IMR-90 (cell line): ENCODE measurements at regions not wholly inside any gene's neighbourhood (a gene's known extent, or its start where the extent isn't known, plus 50 kb on each side); places are given as distances from the start of the nearest gene placed in this dataset.

Experiments used
- ATAC-seq: fragments of 200-7000 bp; cut with Tn5 transposase; 2 replicates; pipeline ENCODE4 v1.9.1; 2020; ENCODE audit warnings: low read depth, mild to moderate bottlenecking, moderate library complexity
- BruUV-seq: library from RNA; stranded (reverse); fragments of 400-500 nt; replicated peaks from 2 replicates; lab custom pipeline; 2021; lab: Mats Ljungman, UMichigan
- CTCF ChIA-PET: fragments of 300-600 bp; formaldehyde crosslinking; extraction: SDS; loops from one replicate; lab custom pipeline; 2021; ENCODE audit warnings: antibody characterized with exemption; lab: Yijun Ruan, JAX
- POLR2A ChIA-PET: fragments of 300-600 bp; sonication (Branson Sonifier 250); formaldehyde crosslinking; loops from one replicate; lab custom pipeline; 2022; ENCODE audit warnings: antibody characterized with exemption; ENCODE audit not compliant: unreplicated experiment; lab: Charles Lee
- DNase-seq: peaks from one replicate; pipeline ENCODE4 v3.0.0; 2013
- H2AFZ ChIP-seq: replicated peaks from 2 replicates; pipeline ENCODE3; 2013; ENCODE audit warnings: low read length, mild to moderate bottlenecking; ENCODE audit not compliant: poor library complexity
- H2AK5ac ChIP-seq: 2 replicates; pipeline ENCODE4 v1.6.1; 2013; ENCODE audit warnings: low read depth, low read length, inconsistent platforms
- H2AK9ac ChIP-seq: replicated peaks from 2 replicates; pipeline ENCODE3; 2013; ENCODE audit warnings: mild to moderate bottlenecking, low read depth, low read length, moderate library complexity; ENCODE audit not compliant: poor library complexity
- H2BK120ac ChIP-seq: 2 replicates; pipeline ENCODE4 v1.6.1; 2013; ENCODE audit warnings: low read depth, low read length, inconsistent platforms
- H2BK15ac ChIP-seq: 3 replicates; pipeline ENCODE4 v1.6.1; 2013; ENCODE audit warnings: low read depth, low read length, inconsistent platforms
- H2BK20ac ChIP-seq: 2 replicates; pipeline ENCODE4 v1.6.1; 2013; ENCODE audit warnings: low read depth, mild to moderate bottlenecking, inconsistent platforms, low read length, moderate library complexity
- H2BK5ac ChIP-seq: 2 replicates; pipeline ENCODE4 v1.6.1; 2013; ENCODE audit warnings: mild to moderate bottlenecking, low read depth, low read length, inconsistent platforms; ENCODE audit not compliant: poor library complexity, severe bottlenecking
- H3K14ac ChIP-seq: replicated peaks from 2 replicates; pipeline ENCODE4 v1.6.1; 2013; ENCODE audit warnings: low read depth, low read length, inconsistent platforms
- H3K18ac ChIP-seq: 2 replicates; pipeline ENCODE4 v1.6.1; 2013; ENCODE audit warnings: low read depth, low read length, control low read depth
- H3K23ac ChIP-seq: 2 replicates; pipeline ENCODE4 v1.6.1; 2013; ENCODE audit warnings: low read depth, low read length, inconsistent platforms
- H3K27ac ChIP-seq: 2 replicates; pipeline ENCODE4 v1.5.1; 2013; ENCODE audit warnings: mild to moderate bottlenecking, control low read depth, low read length; ENCODE audit not compliant: insufficient read depth
- H3K27me3 ChIP-seq: 2 replicates; pipeline ENCODE4 v1.6.1; 2013; ENCODE audit warnings: low read length; ENCODE audit not compliant: control insufficient read depth, insufficient read depth
- H3K36me3 ChIP-seq: 2 replicates; pipeline ENCODE4 v1.6.1; 2013; ENCODE audit warnings: low read length, mixed read lengths; ENCODE audit not compliant: control insufficient read depth, insufficient read depth
- H3K4ac ChIP-seq: 2 replicates; pipeline ENCODE4 v1.6.1; 2013; ENCODE audit warnings: low read depth, low read length, inconsistent platforms
- H3K4me1 ChIP-seq: 2 replicates; pipeline ENCODE4 v1.6.1; 2013; ENCODE audit warnings: low read length, mixed read lengths; ENCODE audit not compliant: control insufficient read depth, insufficient read depth
- H3K4me2 ChIP-seq: 2 replicates; pipeline ENCODE4 v1.6.1; 2013; ENCODE audit warnings: low read depth, mild to moderate bottlenecking, control low read depth, low read length, moderate library complexity
- H3K4me3 ChIP-seq: 2 replicates; pipeline ENCODE4 v1.5.1; 2013; ENCODE audit warnings: low read depth, mild to moderate bottlenecking, control low read depth, low read length, moderate library complexity; ENCODE audit not compliant: insufficient read depth
- H3K56ac ChIP-seq: 2 replicates; pipeline ENCODE4 v1.6.1; 2013; ENCODE audit warnings: low read length, inconsistent platforms; ENCODE audit not compliant: insufficient read depth; ENCODE audit errors: extremely low read depth
- H3K79me1 ChIP-seq, 2 experiments: 2 replicates each; pipeline ENCODE4 v1.6.1; 2013; ENCODE audit warnings: low read length in 2 of 2, inconsistent platforms in 1 of 2, low read depth in 1 of 2
- H3K9ac ChIP-seq: 2 replicates; pipeline ENCODE4 v1.6.1; 2013; ENCODE audit warnings: low read depth, low read length, control low read depth
- H3K9me1 ChIP-seq: 2 replicates; pipeline ENCODE4 v1.6.1; 2013; ENCODE audit warnings: low read length, inconsistent platforms; ENCODE audit not compliant: insufficient read depth
- H3K9me3 ChIP-seq: 2 replicates; pipeline ENCODE4 v1.6.1; 2013; ENCODE audit warnings: low read length; ENCODE audit not compliant: control insufficient read depth, insufficient read depth
- H4K20me1 ChIP-seq: 2 replicates; pipeline ENCODE4 v1.6.1; 2013; ENCODE audit warnings: low read length, inconsistent platforms; ENCODE audit not compliant: insufficient read depth
- H4K5ac ChIP-seq: 2 replicates; pipeline ENCODE4 v1.6.1; 2013; ENCODE audit warnings: mild to moderate bottlenecking, low read depth, low read length, control low read depth
- H4K8ac ChIP-seq, 2 experiments: 2 replicates each; pipeline ENCODE4 v1.6.1; 2013; ENCODE audit warnings: low read depth in 2 of 2, low read length in 2 of 2, control low read depth in 1 of 2, inconsistent platforms in 1 of 2
- H4K91ac ChIP-seq: 2 replicates; pipeline ENCODE4 v1.6.1; 2013; ENCODE audit warnings: low read depth, low read length, inconsistent platforms; ENCODE audit not compliant: insufficient read depth
- BHLHE40 ChIP-seq: fragments of 150-350 bp; IDR thresholded peaks from 2 replicates; pipeline ENCODE4 v1.6.1; 2016; ENCODE audit warnings: mild to moderate bottlenecking, low read depth, low read length
- CEBPB ChIP-seq: IDR thresholded peaks from 2 replicates; pipeline ENCODE4 v1.6.1; 2012; ENCODE audit warnings: low read depth, low read length, improper control_type of control experiment
- CHD1 ChIP-seq: IDR thresholded peaks from 2 replicates; pipeline ENCODE4 v1.6.1; 2012; ENCODE audit warnings: low read depth, low read length, improper control_type of control experiment
- FOS ChIP-seq: fragments of 150-350 bp; IDR thresholded peaks from 2 replicates; pipeline ENCODE4 v1.6.1; 2016; ENCODE audit warnings: low read depth, low read length
- MAFK ChIP-seq: IDR thresholded peaks from 2 replicates; pipeline ENCODE4 v1.6.1; 2012; ENCODE audit warnings: low read depth, low read length, improper control_type of control experiment
- MAZ ChIP-seq: IDR thresholded peaks from 2 replicates; pipeline ENCODE4 v1.6.1; 2012; ENCODE audit warnings: low read depth, mild to moderate bottlenecking, low read length, improper control_type of control experiment, moderate library complexity, borderline replicate concordance
- MXI1 ChIP-seq: IDR thresholded peaks from 2 replicates; pipeline ENCODE4 v1.6.1; 2012; ENCODE audit warnings: low read depth, mild to moderate bottlenecking, low read length, moderate library complexity, borderline replicate concordance
- NFE2L2 ChIP-seq: fragments of 150-350 bp; IDR thresholded peaks from 2 replicates; pipeline ENCODE4 v1.6.1; 2016; ENCODE audit warnings: low read depth, mild to moderate bottlenecking, low read length
- POLR2A ChIP-seq: IDR thresholded peaks from 2 replicates; pipeline ENCODE4 v1.6.1; 2012; ENCODE audit warnings: mild to moderate bottlenecking, low read depth, low read length
- RAD21 ChIP-seq: IDR thresholded peaks from 2 replicates; pipeline ENCODE4 v1.6.1; 2012; ENCODE audit warnings: low read length, improper control_type of control experiment
- RCOR1 ChIP-seq: IDR thresholded peaks from 2 replicates; pipeline ENCODE4 v1.6.1; 2012; ENCODE audit warnings: mild to moderate bottlenecking, low read length, improper control_type of control experiment; ENCODE audit not compliant: insufficient replicate concordance
- RFX5 ChIP-seq: IDR thresholded peaks from 2 replicates; pipeline ENCODE4 v1.8.0; 2012; ENCODE audit warnings: low read depth, mild to moderate bottlenecking, low read length, moderate library complexity
- SMC3 ChIP-seq: fragments of 150-350 bp; IDR thresholded peaks from 2 replicates; pipeline ENCODE4 v1.6.1; 2016; ENCODE audit warnings: low read depth, mild to moderate bottlenecking, antibody characterized with exemption, low read length, moderate library complexity
- WGBS, 2 experiments: methylation state at CpG; one replicate each; pipeline versions ENCODE4 v1.1.5 to v1.1.7; 2013; ENCODE audit warnings: missing lambda C conversion rate in 2 of 2; ENCODE audit not compliant: insufficient read length in 1 of 2; ENCODE audit errors: extremely low coverage in 2 of 2; 5-methylcytosine and 5-hydroxymethylcytosine counted together
- dilution Hi-C: fragments of 300-500 bp; cut with HindIII; formaldehyde crosslinking; loops from one replicate; pipeline ENCODE4 v1.14.3; 2018; ENCODE audit warnings: low sequenced_read_pairs; ENCODE audit not compliant: unreplicated experiment
- in situ Hi-C: fragments of 300-500 bp; cut with MboI; formaldehyde crosslinking; loops from 3 replicates; pipeline ENCODE4 v1.14.3; 2019; ENCODE audit warnings: low sequenced_read_pairs, inconsistent platforms, mixed read lengths
- intact Hi-C: fragments of 100-400 bp; cut with micrococcal nuclease; formaldehyde crosslinking; loops from 2 replicates; pipeline ENCODE4 v1.10.0; 2022
- TF ChIP-seq, protein P1 (sequence below): conservative IDR thresholded peaks from 2 replicates; pipeline ENCODE4 v1.5.1; 2012; ENCODE audit warnings: mild to moderate bottlenecking, low read depth, low read length, improper control_type of control experiment
- TF ChIP-seq, protein P2 (sequence below): fragments of 150-350 bp; IDR thresholded peaks from 2 replicates; pipeline ENCODE4 v1.6.1; 2016; ENCODE audit warnings: low read depth, mild to moderate bottlenecking, low read length, moderate library complexity, borderline replicate concordance
- TF ChIP-seq, protein P3 (sequence below): fragments of 150-350 bp; IDR thresholded peaks from 2 replicates; pipeline ENCODE4 v1.6.1; 2017; ENCODE audit warnings: mild to moderate bottlenecking, antibody characterized with exemption, low read length, low read depth

DNA sequence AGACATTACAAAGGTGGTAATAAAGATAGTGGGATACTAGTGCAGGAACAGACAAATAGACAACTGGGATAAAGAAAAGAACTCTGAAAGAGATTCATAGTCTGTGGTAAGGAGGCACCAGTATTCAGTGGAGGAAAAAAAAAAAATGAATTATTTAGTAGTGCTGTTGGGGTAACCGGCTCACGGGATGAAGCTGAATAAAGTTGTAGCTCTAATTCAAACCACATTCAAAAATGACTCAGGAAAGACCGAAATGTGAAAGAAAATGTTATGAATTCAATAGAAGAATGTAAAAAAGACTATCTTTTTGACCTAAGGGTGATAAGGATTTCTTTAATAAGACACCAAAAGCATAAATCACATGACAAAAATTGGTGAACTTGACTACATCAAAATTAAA lies 83.1 kb upstream of the HABP2 start:
- dilution Hi-C loops, result no loop called here
- Histone ChIP-seq H3K4ac (no peak overlapping the region), H4K8ac (no peak overlapping the region), H3K79me1 (no peaks in the 10 kb centered on the region), H3K4me1 (no peaks in the 10 kb centered on the region), H3K4me3 (no peak overlapping the region), H3K9me3 (no peaks in the 10 kb centered on the region), H2AK9ac (no peak overlapping the region), H2BK120ac (no peak overlapping the region), H2BK15ac (no peak overlapping the region), H2AK5ac (no peak overlapping the region), H4K5ac (no peak overlapping the region), H4K20me1 (no peaks in the 10 kb centered on the region), H3K27me3 (no peaks in the 10 kb centered on the region), H3K27ac (no peak overlapping the region), H2BK5ac (no peak overlapping the region), H2AFZ (no peak overlapping the region), H3K9me1 (no peaks in the 10 kb centered on the region), H3K4me2 (no peak overlapping the region), H3K36me3 (no peaks in the 10 kb centered on the region), H2BK20ac (no peak overlapping the region), H4K91ac (no peak overlapping the region), H3K18ac (no peak overlapping the region), H3K23ac (no peak overlapping the region), H3K14ac (no peak overlapping the region), H3K56ac (no peak overlapping the region), H3K9ac (no peak overlapping the region)
- CTCF ChIA-PET, result interaction anchor here (0.7 kb wide), 1 partner anchor 69 kb away, joined by 7 read pairs; no protein-coding TSS in a partner anchor
- TF ChIP-seq CHD1, result no peak
- TF ChIP-seq, protein P1, sequence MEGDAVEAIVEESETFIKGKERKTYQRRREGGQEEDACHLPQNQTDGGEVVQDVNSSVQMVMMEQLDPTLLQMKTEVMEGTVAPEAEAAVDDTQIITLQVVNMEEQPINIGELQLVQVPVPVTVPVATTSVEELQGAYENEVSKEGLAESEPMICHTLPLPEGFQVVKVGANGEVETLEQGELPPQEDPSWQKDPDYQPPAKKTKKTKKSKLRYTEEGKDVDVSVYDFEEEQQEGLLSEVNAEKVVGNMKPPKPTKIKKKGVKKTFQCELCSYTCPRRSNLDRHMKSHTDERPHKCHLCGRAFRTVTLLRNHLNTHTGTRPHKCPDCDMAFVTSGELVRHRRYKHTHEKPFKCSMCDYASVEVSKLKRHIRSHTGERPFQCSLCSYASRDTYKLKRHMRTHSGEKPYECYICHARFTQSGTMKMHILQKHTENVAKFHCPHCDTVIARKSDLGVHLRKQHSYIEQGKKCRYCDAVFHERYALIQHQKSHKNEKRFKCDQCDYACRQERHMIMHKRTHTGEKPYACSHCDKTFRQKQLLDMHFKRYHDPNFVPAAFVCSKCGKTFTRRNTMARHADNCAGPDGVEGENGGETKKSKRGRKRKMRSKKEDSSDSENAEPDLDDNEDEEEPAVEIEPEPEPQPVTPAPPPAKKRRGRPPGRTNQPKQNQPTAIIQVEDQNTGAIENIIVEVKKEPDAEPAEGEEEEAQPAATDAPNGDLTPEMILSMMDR, result no peak
- TF ChIP-seq, protein P2, sequence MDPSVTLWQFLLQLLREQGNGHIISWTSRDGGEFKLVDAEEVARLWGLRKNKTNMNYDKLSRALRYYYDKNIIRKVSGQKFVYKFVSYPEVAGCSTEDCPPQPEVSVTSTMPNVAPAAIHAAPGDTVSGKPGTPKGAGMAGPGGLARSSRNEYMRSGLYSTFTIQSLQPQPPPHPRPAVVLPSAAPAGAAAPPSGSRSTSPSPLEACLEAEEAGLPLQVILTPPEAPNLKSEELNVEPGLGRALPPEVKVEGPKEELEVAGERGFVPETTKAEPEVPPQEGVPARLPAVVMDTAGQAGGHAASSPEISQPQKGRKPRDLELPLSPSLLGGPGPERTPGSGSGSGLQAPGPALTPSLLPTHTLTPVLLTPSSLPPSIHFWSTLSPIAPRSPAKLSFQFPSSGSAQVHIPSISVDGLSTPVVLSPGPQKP, result no peak
- TF ChIP-seq POLR2A, result no peak
- TF ChIP-seq SMC3, result no peak
- no peak for TF ChIP-seq NFE2L2
- no peak for TF ChIP-seq BHLHE40
- no peak for TF ChIP-seq MAZ
- no peak for TF ChIP-seq FOS
- no peak for TF ChIP-seq MAFK
- TF ChIP-seq MXI1, result no peak
- TF ChIP-seq, protein P3, sequence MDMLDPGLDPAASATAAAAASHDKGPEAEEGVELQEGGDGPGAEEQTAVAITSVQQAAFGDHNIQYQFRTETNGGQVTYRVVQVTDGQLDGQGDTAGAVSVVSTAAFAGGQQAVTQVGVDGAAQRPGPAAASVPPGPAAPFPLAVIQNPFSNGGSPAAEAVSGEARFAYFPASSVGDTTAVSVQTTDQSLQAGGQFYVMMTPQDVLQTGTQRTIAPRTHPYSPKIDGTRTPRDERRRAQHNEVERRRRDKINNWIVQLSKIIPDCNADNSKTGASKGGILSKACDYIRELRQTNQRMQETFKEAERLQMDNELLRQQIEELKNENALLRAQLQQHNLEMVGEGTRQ, result no peak
- no peak for TF ChIP-seq CEBPB
- TF ChIP-seq RCOR1, result no peak
- no peak for TF ChIP-seq RAD21
- TF ChIP-seq RFX5, result no peak
- POLR2A ChIA-PET, result no interaction called here
- no CpG with 5 or more reads among the region's 3 CpGs for WGBS, 2 experiments
- intact Hi-C loops, result no loop called here
- BruUV-seq, result no TSS peak
- DNase-seq, result no peak
- no peak for ATAC-seq
- in situ Hi-C loops, result no loop called here
